ENCODE measurements at regions not wholly inside any gene's neighbourhood (a gene's known extent, or its start where the extent isn't known, plus 50 kb on each side); places are given as distances from the start of the nearest gene placed in this dataset.

DNA sequence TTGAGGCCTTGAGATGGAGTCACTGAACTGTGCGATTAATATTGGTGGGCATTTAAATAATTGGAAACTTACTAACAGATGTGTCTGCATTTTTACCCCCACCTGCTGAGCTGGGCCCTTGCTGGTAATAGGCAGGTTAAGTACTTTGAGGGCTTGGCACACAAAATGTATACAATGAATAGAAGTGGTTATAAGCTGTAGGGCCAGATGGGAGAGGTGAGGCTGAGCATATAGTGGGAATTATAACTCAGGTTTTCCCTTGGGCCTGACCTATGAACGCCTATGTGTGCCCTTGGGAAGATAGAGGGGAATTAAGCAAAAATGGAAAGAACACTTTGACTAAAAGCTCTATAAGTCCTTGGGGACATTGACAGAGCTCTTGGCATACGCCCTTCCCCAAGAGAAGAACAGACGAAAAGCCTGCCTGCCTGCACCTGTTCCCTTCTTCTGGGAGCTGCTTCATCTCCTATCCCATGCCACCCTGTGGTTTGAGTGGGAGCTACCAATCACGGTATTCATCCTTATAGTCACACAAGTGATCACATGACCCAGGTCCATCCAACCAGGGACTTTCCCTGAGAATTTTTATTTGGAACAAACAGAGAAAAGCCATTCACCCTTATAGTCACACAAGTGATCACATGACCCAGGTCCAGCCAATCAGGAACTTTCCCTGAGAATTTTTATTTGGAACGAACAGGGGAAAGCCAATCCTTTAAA is 260.7 kb upstream of the CSF3R start:
- DNase-seq, result no peak
- TF ChIP-seq POLR2A (IDR thresholded peaks at IDR 0.05) (no peak), CTCF (IDR thresholded peaks at IDR 0.05) (no peak)
- no peaks in the 10 kb centered on the region for H3K9me3 ChIP-seq
- H3K27me3 ChIP-seq, result no peaks in the 10 kb centered on the region
- H3K4me3 ChIP-seq (replicated peaks in 1 of 3), result no peak overlapping the region
- no peaks in the 10 kb centered on the region for H3K36me3 ChIP-seq
- 70 to 87% methylated on average over 6 of the region's 6 CpGs for WGBS, 2 donors
- H3K27ac ChIP-seq, result no peak overlapping the region
- no peaks in the 10 kb centered on the region for H3K4me1 ChIP-seq
- intact Hi-C loops (cut with DNase I), result no loop called here

DNA sequence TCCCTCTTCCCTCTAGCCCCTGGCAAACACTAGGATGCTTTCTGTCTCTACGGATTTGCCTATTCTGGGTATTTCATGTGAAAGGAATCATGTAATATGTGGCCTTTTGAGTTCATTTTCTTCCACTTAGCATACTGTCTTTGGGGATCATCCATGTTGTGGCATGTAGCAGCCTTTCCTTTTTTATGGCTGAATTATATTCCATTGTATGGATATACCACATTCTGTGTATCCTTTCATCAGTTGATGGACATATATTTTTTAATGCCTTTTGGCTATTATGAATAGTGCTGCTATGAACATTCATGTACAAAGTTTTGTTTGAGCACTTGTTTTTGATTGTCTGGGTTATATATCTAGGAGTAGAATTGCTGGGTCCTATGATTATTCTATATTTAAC is 258.4 kb upstream of the CSF3R start:
- intact Hi-C loops (cut with DNase I), result no loop called here
- Histone ChIP-seq H3K27me3 (no peaks in the 10 kb centered on the region), H3K9me3 (no peaks in the 10 kb centered on the region), H3K4me3 (replicated peaks in 1 of 3) (no peak overlapping the region), H3K36me3 (no peaks in the 10 kb centered on the region), H3K4me1 (no peaks in the 10 kb centered on the region), H3K27ac (no peak overlapping the region)
- TF ChIP-seq POLR2A (IDR thresholded peaks at IDR 0.05) (no peak), CTCF (IDR thresholded peaks at IDR 0.05) (no peak)
- 88 to 90% methylated on average over 1 of the region's 1 CpG for WGBS, 2 donors
- DNase-seq, result no peak

DNA sequence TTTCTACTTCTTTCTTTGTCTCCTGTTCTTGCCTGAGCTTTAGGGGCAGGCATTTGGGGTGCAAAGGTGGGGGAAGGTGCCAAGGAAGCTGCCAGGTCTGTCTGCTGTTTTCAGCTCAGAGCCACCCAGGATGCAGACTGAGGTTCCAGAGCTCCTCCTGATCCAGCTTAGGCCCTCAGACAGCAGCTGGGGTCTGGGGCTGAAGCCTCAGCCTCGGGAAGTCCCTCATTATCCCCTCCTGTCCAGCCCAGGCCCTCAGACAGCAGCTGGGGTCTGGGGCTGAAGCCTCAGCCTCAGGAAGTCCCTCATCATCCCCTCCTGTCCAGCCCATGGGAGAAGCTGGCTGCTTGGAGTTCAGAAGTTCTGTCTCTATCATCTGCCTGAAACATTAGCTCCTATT is 257.7 kb upstream of the CSF3R start:
- H3K27ac ChIP-seq, result no peak overlapping the region
- H3K4me3 ChIP-seq (replicated peaks in 1 of 3), result no peak overlapping the region
- no peaks in the 10 kb centered on the region for H3K9me3 ChIP-seq
- H3K27me3 ChIP-seq, result no peaks in the 10 kb centered on the region
- no peaks in the 10 kb centered on the region for H3K4me1 ChIP-seq
- WGBS, 2 donors, result 29% methylated on average over 1 of the region's 1 CpG; no CpG with 5 or more reads in 1 of the 2 donors
- no peak for DNase-seq
- TF ChIP-seq CTCF (IDR thresholded peaks at IDR 0.05) (no peak), POLR2A (IDR thresholded peaks at IDR 0.05) (no peak)
- no peaks in the 10 kb centered on the region for H3K36me3 ChIP-seq
- intact Hi-C loops (cut with DNase I), result no loop called here

GRCh38 chr1:36739703-36740289 is 257.1 kb upstream of the CSF3R start:
- no peak for DNase-seq
- 55 to 82% methylated on average over 6 of the region's 6 CpGs for WGBS, 2 donors
- no peaks in the 10 kb centered on the region for H3K36me3 ChIP-seq

GRCh38 chr1:36738245-36738644 is 255.5 kb upstream of the CSF3R start:
- Histone ChIP-seq H3K4me1 (no peaks in the 10 kb centered on the region), H3K27ac (no peak overlapping the region), H3K4me3 (replicated peaks in 1 of 3) (no peak overlapping the region), H3K27me3 (no peaks in the 10 kb centered on the region), H3K36me3 (no peaks in the 10 kb centered on the region), H3K9me3 (no peaks in the 10 kb centered on the region)
- intact Hi-C loops (cut with DNase I), result no loop called here
- TF ChIP-seq CTCF (IDR thresholded peaks at IDR 0.05), result no peak
- 70 to 73% methylated on average over 5 of the region's 5 CpGs for WGBS, 2 donors
- DNase-seq, result no peak

More at GRCh38 chr1:36739703-36740289, 257.1 kb upstream of the CSF3R start:
- H3K27ac ChIP-seq, result no peak overlapping the region
- intact Hi-C loops (cut with DNase I), result no loop called here
- no peaks in the 10 kb centered on the region for H3K9me3 ChIP-seq
- TF ChIP-seq POLR2A (IDR thresholded peaks at IDR 0.05), result no peak
- no peak overlapping the region for H3K4me3 ChIP-seq (replicated peaks in 1 of 3)
- no peaks in the 10 kb centered on the region for H3K4me1 ChIP-seq
- no peaks in the 10 kb centered on the region for H3K27me3 ChIP-seq
